ENCODE measurements at regions not wholly inside any gene's neighbourhood (a gene's known extent, or its start where the extent isn't known, plus 50 kb on each side); places are given as distances from the start of the nearest gene placed in this dataset.

GRCh38 chr7:15867441-15867840, 181.0 kb upstream of the MEOX2 start:
- Histone ChIP-seq H3K4me3 (ENCODE audit: low read depth, low read length) (no peak overlapping the region), H3K36me3 (ENCODE audit: control insufficient read depth, insufficient read depth, low read length) (no peaks in the 10 kb centered on the region), H3K27me3 (ENCODE audit: control insufficient read depth, insufficient read depth, low read length) (no peaks in the 10 kb centered on the region)
- ChIA-PET POLR2A (no interaction called here), CTCF (no interaction called here)
- no peak for DNase-seq (ENCODE audit: low read depth)
- TF ChIP-seq CTCF (IDR thresholded peaks at IDR 0.05; ENCODE audit: insufficient read depth, low read depth, low read length): no peak

- CTCF ChIA-PET: no interaction called here
These were observed 180.3 kb upstream of the MEOX2 start for GRCh38 chr7:15866753-15867152.

GRCh38 chr7:15864626-15864991, 178.1 kb upstream of the MEOX2 start:
- no peaks in the 10 kb centered on the region for H3K27me3 ChIP-seq (ENCODE audit: control insufficient read depth, insufficient read depth, low read length)
- no peak for TF ChIP-seq CTCF (IDR thresholded peaks at IDR 0.05; ENCODE audit: insufficient read depth, low read depth, low read length)
- H3K4me3 ChIP-seq (ENCODE audit: low read depth, low read length): no peak overlapping the region
- ChIA-PET POLR2A (no interaction called here), CTCF (no interaction called here)
- DNase-seq (ENCODE audit: low read depth): no peak
- no peaks in the 10 kb centered on the region for H3K36me3 ChIP-seq (ENCODE audit: control insufficient read depth, insufficient read depth, low read length)

More at GRCh38 chr7:15866753-15867152, 180.3 kb upstream of the MEOX2 start:
- DNase-seq (ENCODE audit: low read depth): no peak
- no peak overlapping the region for H3K4me3 ChIP-seq (ENCODE audit: low read depth, low read length)
- POLR2A ChIA-PET: no interaction called here
- H3K27me3 ChIP-seq (ENCODE audit: control insufficient read depth, insufficient read depth, low read length): no peaks in the 10 kb centered on the region
- TF ChIP-seq CTCF (IDR thresholded peaks at IDR 0.05; ENCODE audit: insufficient read depth, low read depth, low read length): no peak
- H3K36me3 ChIP-seq (ENCODE audit: control insufficient read depth, insufficient read depth, low read length): no peaks in the 10 kb centered on the region

- no peak overlapping the region for H3K4me3 ChIP-seq (ENCODE audit: low read depth, low read length)
- no peaks in the 10 kb centered on the region for H3K36me3 ChIP-seq (ENCODE audit: control insufficient read depth, insufficient read depth, low read length)
- ChIA-PET CTCF (no interaction called here), POLR2A (no interaction called here)
- DNase-seq (ENCODE audit: low read depth): no peak
- H3K27me3 ChIP-seq (ENCODE audit: control insufficient read depth, insufficient read depth, low read length): no peaks in the 10 kb centered on the region
- TF ChIP-seq CTCF (IDR thresholded peaks at IDR 0.05; ENCODE audit: insufficient read depth, low read depth, low read length): no peak
These were observed 177.6 kb upstream of the MEOX2 start for GRCh38 chr7:15863951-15864625.

- no peak for DNase-seq (ENCODE audit: low read depth)
- H3K4me3 ChIP-seq (ENCODE audit: low read depth, low read length): no peak overlapping the region
- H3K36me3 ChIP-seq (ENCODE audit: control insufficient read depth, insufficient read depth, low read length): no peaks in the 10 kb centered on the region
- TF ChIP-seq CTCF (IDR thresholded peaks at IDR 0.05; ENCODE audit: insufficient read depth, low read depth, low read length): no peak
- no peaks in the 10 kb centered on the region for H3K27me3 ChIP-seq (ENCODE audit: control insufficient read depth, insufficient read depth, low read length)
- POLR2A ChIA-PET: no interaction called here
- CTCF ChIA-PET: no interaction called here
These were observed 176.3 kb upstream of the MEOX2 start for GRCh38 chr7:15862781-15863165.
